Activated T-helper 17 cell treated with anti-CD3 and anti-CD28 coated beads, Interleukin-2, amount 50 U/mL, for 72 hours (primary cell): ENCODE measurements at regions not wholly inside any gene's neighbourhood (a gene's known extent, or its start where the extent isn't known, plus 50 kb on each side); places are given as distances from the start of the nearest gene placed in this dataset.
"Not testable (repeated sequence)": the region's sequence is repeated elsewhere in the genome, so short reads cannot be mapped to it uniquely, and the experiment has no call there.

Experiments used
- ATAC-seq: fragments of 150-1000 bp; cut with Tn5 transposase; replicated peaks from 2 replicates; pipeline ENCODE4 v1.10.0; 2021; ENCODE audit warnings: mild to moderate bottlenecking, moderate library complexity
- H3K27ac Mint-ChIP-seq: one replicate; pipeline ENCODE4 v1.8.0; 2022; ENCODE audit warnings: mixed read lengths
- H3K27me3 Mint-ChIP-seq: one replicate; pipeline ENCODE4 v1.8.0; 2022; ENCODE audit warnings: mixed read lengths
- H3K36me3 Mint-ChIP-seq: one replicate; pipeline ENCODE4 v1.8.0; 2022; ENCODE audit warnings: low read depth, mild to moderate bottlenecking, mixed read lengths
- H3K4me1 Mint-ChIP-seq: one replicate; pipeline ENCODE4 v1.8.0; 2022; ENCODE audit warnings: mixed read lengths
- H3K4me3 Mint-ChIP-seq: one replicate; pipeline ENCODE4 v1.8.0; 2022; ENCODE audit warnings: mild to moderate bottlenecking, mixed read lengths
- H3K9me3 Mint-ChIP-seq: one replicate; pipeline ENCODE4 v1.8.0; 2022; ENCODE audit warnings: mixed read lengths

GRCh38 chr13:66237411-66238062, 992.6 kb downstream of the PCDH9 start:
- peaks cover 8% of the 10 kb centered on the region for H3K9me3 Mint-ChIP-seq
- H3K27me3 Mint-ChIP-seq: no peaks in the 10 kb centered on the region
- H3K4me3 Mint-ChIP-seq: no peak overlapping the region
- ATAC-seq: no peak
- no peaks in the 10 kb centered on the region for H3K36me3 Mint-ChIP-seq
- no peak overlapping the region for H3K27ac Mint-ChIP-seq
- no peaks in the 10 kb centered on the region for H3K4me1 Mint-ChIP-seq

GRCh38 chr13:66234159-66234558, 996.0 kb downstream of the PCDH9 start:
- H3K27me3 Mint-ChIP-seq: no peaks in the 10 kb centered on the region
- no peak overlapping the region for H3K4me3 Mint-ChIP-seq
- ATAC-seq: no peak
- peaks cover 8% of the 10 kb centered on the region for H3K9me3 Mint-ChIP-seq
- H3K27ac Mint-ChIP-seq: no peak overlapping the region
- H3K36me3 Mint-ChIP-seq: no peaks in the 10 kb centered on the region
- no peaks in the 10 kb centered on the region for H3K4me1 Mint-ChIP-seq

GRCh38 chr13:66231958-66232357, 998.2 kb downstream of the PCDH9 start:
- not testable (repeated sequence) for H3K36me3 Mint-ChIP-seq, H3K27me3 Mint-ChIP-seq, H3K4me3 Mint-ChIP-seq, ATAC-seq, H3K27ac Mint-ChIP-seq, H3K4me1 Mint-ChIP-seq, H3K9me3 Mint-ChIP-seq

GRCh38 chr13:66225072-66225471, 1005.1 kb downstream of the PCDH9 start:
- Mint-ChIP-seq H3K27ac (no peak overlapping the region), H3K4me3 (no peak overlapping the region), H3K27me3 (no peaks in the 10 kb centered on the region), H3K4me1 (no peaks in the 10 kb centered on the region), H3K36me3 (no peaks in the 10 kb centered on the region), H3K9me3 (peaks cover 4% of the 10 kb centered on the region)
- ATAC-seq: no peak

GRCh38 chr13:66224663-66225062, 1005.5 kb downstream of the PCDH9 start:
- Mint-ChIP-seq H3K4me1 (no peaks in the 10 kb centered on the region), H3K27me3 (no peaks in the 10 kb centered on the region), H3K9me3 (peaks cover 4% of the 10 kb centered on the region), H3K27ac (no peak overlapping the region), H3K4me3 (no peak overlapping the region), H3K36me3 (no peaks in the 10 kb centered on the region)
- ATAC-seq: no peak

- no peak for ATAC-seq
- H3K4me1 Mint-ChIP-seq: no peaks in the 10 kb centered on the region
- peaks cover 4% of the 10 kb centered on the region for H3K9me3 Mint-ChIP-seq
- H3K4me3 Mint-ChIP-seq: no peak overlapping the region
- no peaks in the 10 kb centered on the region for H3K27me3 Mint-ChIP-seq
- H3K36me3 Mint-ChIP-seq: no peaks in the 10 kb centered on the region
- H3K27ac Mint-ChIP-seq: no peak overlapping the region
Measured at GRCh38 chr13:66222926-66223325, 1007.2 kb downstream of the PCDH9 start.

GRCh38 chr13:66222127-66222526, 1008.0 kb downstream of the PCDH9 start:
- no peak overlapping the region for H3K27ac Mint-ChIP-seq
- H3K4me1 Mint-ChIP-seq: no peaks in the 10 kb centered on the region
- no peak for ATAC-seq
- H3K36me3 Mint-ChIP-seq: no peaks in the 10 kb centered on the region
- peaks cover 5% of the 10 kb centered on the region for H3K9me3 Mint-ChIP-seq
- no peak overlapping the region for H3K4me3 Mint-ChIP-seq
- H3K27me3 Mint-ChIP-seq: no peaks in the 10 kb centered on the region

- Mint-ChIP-seq H3K4me3 (no peak overlapping the region), H3K9me3 (peaks cover 9% of the 10 kb centered on the region), H3K27ac (no peak overlapping the region), H3K4me1 (no peaks in the 10 kb centered on the region), H3K27me3 (no peaks in the 10 kb centered on the region), H3K36me3 (no peaks in the 10 kb centered on the region)
- ATAC-seq: no peak
Measured at GRCh38 chr13:66219506-66219905, 1010.6 kb downstream of the PCDH9 start.

- no peaks in the 10 kb centered on the region for H3K27me3 Mint-ChIP-seq
- ATAC-seq: no peak
- H3K36me3 Mint-ChIP-seq: no peaks in the 10 kb centered on the region
- no peaks in the 10 kb centered on the region for H3K4me1 Mint-ChIP-seq
- no peak overlapping the region for H3K27ac Mint-ChIP-seq
- H3K9me3 Mint-ChIP-seq: peaks cover 9% of the 10 kb centered on the region
- H3K4me3 Mint-ChIP-seq: no peak overlapping the region
Measured at GRCh38 chr13:66218583-66218982, 1011.6 kb downstream of the PCDH9 start.

GRCh38 chr13:66216728-66217127, 1013.4 kb downstream of the PCDH9 start:
- Mint-ChIP-seq H3K4me3 (no peak overlapping the region), H3K4me1 (no peaks in the 10 kb centered on the region), H3K27ac (no peak overlapping the region), H3K27me3 (no peaks in the 10 kb centered on the region), H3K9me3 (peaks cover 12% of the 10 kb centered on the region), H3K36me3 (no peaks in the 10 kb centered on the region)
- ATAC-seq: no peak

- peaks cover 17% of the 10 kb centered on the region for H3K9me3 Mint-ChIP-seq
- H3K27ac Mint-ChIP-seq: no peak overlapping the region
- no peak for ATAC-seq
Measured at GRCh38 chr13:66214467-66214866, 1015.7 kb downstream of the PCDH9 start.

GRCh38 chr13:66212511-66212910, 1017.6 kb downstream of the PCDH9 start:
- Mint-ChIP-seq H3K36me3 (no peaks in the 10 kb centered on the region), H3K27ac (no peak overlapping the region), H3K4me1 (no peaks in the 10 kb centered on the region), H3K4me3 (no peak overlapping the region), H3K27me3 (no peaks in the 10 kb centered on the region), H3K9me3 (peaks cover 17% of the 10 kb centered on the region)
- ATAC-seq: no peak

More at GRCh38 chr13:66214467-66214866, 1015.7 kb downstream of the PCDH9 start:
- Mint-ChIP-seq H3K4me1 (no peaks in the 10 kb centered on the region), H3K36me3 (no peaks in the 10 kb centered on the region), H3K4me3 (no peak overlapping the region), H3K27me3 (no peaks in the 10 kb centered on the region)

GRCh38 chr13:66210677-66211076, 1019.5 kb downstream of the PCDH9 start:
- H3K4me1 Mint-ChIP-seq: no peaks in the 10 kb centered on the region
- H3K36me3 Mint-ChIP-seq: no peaks in the 10 kb centered on the region
- no peak overlapping the region for H3K4me3 Mint-ChIP-seq
- H3K9me3 Mint-ChIP-seq: peaks cover 10% of the 10 kb centered on the region
- H3K27ac Mint-ChIP-seq: no peak overlapping the region
- ATAC-seq: no peak
- no peaks in the 10 kb centered on the region for H3K27me3 Mint-ChIP-seq

GRCh38 chr13:66208589-66208988, 1021.5 kb downstream of the PCDH9 start:
- Mint-ChIP-seq H3K4me3 (no peak overlapping the region), H3K4me1 (no peaks in the 10 kb centered on the region), H3K9me3 (peaks cover 9% of the 10 kb centered on the region), H3K27ac (no peak overlapping the region), H3K27me3 (no peaks in the 10 kb centered on the region), H3K36me3 (no peaks in the 10 kb centered on the region)
- ATAC-seq: no peak

GRCh38 chr13:66207610-66208009, 1022.5 kb downstream of the PCDH9 start:
- ATAC-seq: no peak
- Mint-ChIP-seq H3K9me3 (peaks cover 14% of the 10 kb centered on the region), H3K27ac (no peak overlapping the region), H3K4me1 (no peaks in the 10 kb centered on the region), H3K4me3 (no peak overlapping the region), H3K36me3 (no peaks in the 10 kb centered on the region), H3K27me3 (no peaks in the 10 kb centered on the region)

GRCh38 chr13:66205807-66206206, 1024.3 kb downstream of the PCDH9 start:
- Mint-ChIP-seq H3K36me3 (no peaks in the 10 kb centered on the region), H3K4me1 (no peaks in the 10 kb centered on the region), H3K27me3 (no peaks in the 10 kb centered on the region), H3K27ac (no peak overlapping the region), H3K4me3 (no peak overlapping the region), H3K9me3 (peaks cover 7% of the 10 kb centered on the region)
- ATAC-seq: no peak
